Ecto neural progenitor cell (in vitro differentiated cells): ENCODE measurements at regions not wholly inside any gene's neighbourhood (a gene's known extent, or its start where the extent isn't known, plus 50 kb on each side); places are given as distances from the start of the nearest gene placed in this dataset.

Experiments
- DNase-seq: peaks from one replicate; pipeline ENCODE4 v3.0.0-alpha.2; 2018; ENCODE audit warnings: low spot score

GRCh38 chr18:47333926-47334635 lies 82.6 kb upstream of the SKOR2 start:
- no peak for DNase-seq

DNA sequence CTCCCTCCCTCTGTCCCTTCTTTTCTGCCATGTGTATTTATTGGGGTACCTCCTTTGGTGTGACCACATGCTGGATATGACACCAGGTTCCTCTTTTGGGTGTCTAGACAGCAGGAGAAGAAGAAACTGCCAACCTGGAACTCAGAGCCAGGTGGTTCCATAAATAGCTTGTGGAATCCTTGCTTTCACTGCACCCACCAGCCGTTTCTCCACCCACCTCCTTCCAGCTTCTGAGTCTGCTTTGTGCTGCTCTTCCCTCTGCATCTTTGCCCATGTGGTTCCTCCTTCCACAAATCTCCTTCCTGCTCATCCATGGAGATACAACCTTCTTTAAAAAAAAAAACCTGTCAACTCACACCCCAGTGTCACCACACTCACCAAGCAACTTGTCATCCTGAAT lies 80.2 kb upstream of the SKOR2 start:
- DNase-seq: no peak

DNA sequence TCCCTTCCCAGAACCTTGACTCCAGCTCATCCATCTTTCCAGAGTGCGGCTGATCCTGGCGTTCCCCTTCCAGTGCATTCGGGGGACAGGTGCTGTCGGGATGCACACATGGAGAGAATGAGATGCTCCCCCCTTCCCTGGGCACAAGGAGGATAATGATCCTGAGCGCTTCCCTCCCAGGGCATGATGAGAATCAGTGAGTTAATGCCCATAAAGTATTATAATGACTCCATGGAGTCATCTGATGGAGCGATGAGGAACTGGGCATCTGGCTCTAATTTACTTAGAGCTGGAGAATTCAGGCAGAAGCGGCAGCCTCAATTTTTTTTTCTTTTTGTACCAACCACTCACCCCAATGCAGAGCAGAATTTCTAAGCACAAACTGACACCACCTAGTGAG lies 79.6 kb upstream of the SKOR2 start:
- DNase-seq: no peak

- DNase-seq: no peak
These were observed 71.7 kb upstream of the SKOR2 start for GRCh38 chr18:47323158-47323557.

- no peak for DNase-seq
These were observed 70.4 kb upstream of the SKOR2 start for GRCh38 chr18:47321815-47322214.

DNA sequence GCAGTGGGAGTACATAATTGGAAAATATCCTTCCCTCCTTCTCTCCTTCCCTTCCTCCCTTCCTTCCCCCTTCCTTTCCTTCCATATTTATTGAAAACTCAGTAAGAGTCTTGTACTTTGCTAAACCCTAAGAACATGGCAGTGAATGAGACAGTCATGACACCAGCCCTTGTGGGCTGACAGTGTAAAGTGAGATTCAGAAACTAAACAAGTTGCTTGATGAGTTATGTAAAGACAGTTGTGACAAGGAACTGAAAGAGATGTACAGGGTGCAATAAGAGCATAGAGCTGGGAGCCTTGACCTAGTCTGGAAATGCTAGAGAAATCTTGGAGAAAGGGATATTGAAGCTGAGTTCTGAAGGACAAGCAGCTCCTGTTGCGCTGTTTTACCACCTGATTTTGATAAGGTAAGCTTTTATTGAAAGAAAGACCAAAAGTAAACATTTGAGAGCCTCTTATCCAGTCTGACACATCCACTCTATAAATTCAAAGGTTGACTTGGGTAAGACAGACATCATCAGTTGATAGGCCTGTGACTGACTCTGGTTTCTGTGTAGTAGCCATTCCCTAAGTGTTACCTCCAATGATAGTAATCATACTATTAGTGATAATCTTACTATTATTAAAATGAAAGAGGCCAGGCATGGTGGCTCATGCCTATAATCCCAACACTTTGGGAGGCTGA lies 66.5 kb upstream of the SKOR2 start:
- DNase-seq: no peak

GRCh38 chr18:47316924-47317323 lies 65.5 kb upstream of the SKOR2 start:
- no peak for DNase-seq

- no peak for DNase-seq
These were observed 62.4 kb upstream of the SKOR2 start for GRCh38 chr18:47313901-47314300.

DNA sequence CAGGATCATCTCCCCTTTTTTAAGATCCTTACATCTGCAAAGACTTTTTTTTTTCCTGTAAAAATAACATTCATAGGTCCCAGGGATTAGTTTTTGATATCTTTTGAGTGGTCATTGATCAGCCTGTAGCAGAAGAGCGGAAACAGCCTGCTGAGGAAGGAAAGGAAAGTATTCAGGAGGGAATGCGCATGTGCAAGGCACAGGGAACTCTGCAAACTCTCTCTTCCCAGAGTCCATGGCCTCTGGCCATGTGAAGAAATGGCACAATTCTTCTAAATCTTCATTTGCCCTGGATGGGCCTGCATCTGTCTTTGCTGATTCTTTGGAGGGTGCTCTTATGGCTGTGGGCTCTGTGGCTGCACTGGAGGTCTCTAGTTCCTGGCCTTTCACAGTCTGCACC lies 60.1 kb upstream of the SKOR2 start:
- DNase-seq: no peak
